HepG2 (cell line): ENCODE measurements at regions not wholly inside any gene's neighbourhood (a gene's known extent, or its start where the extent isn't known, plus 50 kb on each side); places are given as distances from the start of the nearest gene placed in this dataset.

ENCODE experiments used
- ATAC-seq: fragments of 200-7000 bp; cut with Tn5 transposase; 3 replicates; pipeline ENCODE4 v1.9.1; 2020; ENCODE audit warnings: mild to moderate bottlenecking, moderate library complexity
- BruUV-seq: library from RNA; stranded (reverse); fragments of 400-500 nt; replicated peaks from 2 replicates; lab custom pipeline; 2021; lab: Mats Ljungman, UMichigan
- CTCF ChIA-PET: fragments of 300-600 bp; formaldehyde crosslinking; extraction: SDS; loops from one replicate; lab custom pipeline; 2021; ENCODE audit warnings: low total read pairs, inconsistent platforms, low intra/inter-chr PET ratio; lab: Yijun Ruan, JAX
- POLR2A ChIA-PET: fragments of 350-600 bp; sonication (Branson Sonifier 250); formaldehyde crosslinking; loops from one replicate; lab custom pipeline; 2020; ENCODE audit warnings: antibody characterized with exemption, inconsistent platforms; lab: Yijun Ruan, JAX
- DNase-seq: peaks from one replicate; pipeline ENCODE4 v3.0.0-alpha.2; 2015; ENCODE audit warnings: low spot score
- FAIRE-seq: peaks from 3 replicates; lab custom pipeline; 2011; peaks lifted over from hg19 to GRCh38; lab: Jason Lieb, UNC
- H2AFZ ChIP-seq: one replicate; pipeline ENCODE4 v1.6.1; 2011; ENCODE audit warnings: low read length, inconsistent platforms
- H3K27ac ChIP-seq: fragments of 300-600 bp; 3 replicates; pipeline ENCODE4 v1.8.0; 2011; ENCODE audit warnings: mixed run types, mild to moderate bottlenecking, mixed read lengths, low read length, inconsistent platforms; ENCODE audit not compliant: insufficient read depth; ENCODE audit errors: extremely low read length
- H3K27me3 ChIP-seq, 2 experiments: fragments of 200-600 bp in 1 of 2; 2 replicates in 1 of 2; 3 replicates in 1 of 2; pipeline versions ENCODE4 v1.6.0 to v1.8.0; 2011; ENCODE audit warnings: low read length in 2 of 2, mild to moderate bottlenecking in 2 of 2, moderate library complexity in 2 of 2, inconsistent platforms in 1 of 2; ENCODE audit not compliant: insufficient read depth in 2 of 2, control insufficient read depth in 1 of 2
- H3K36me3 ChIP-seq, 2 experiments: fragments of 200-600 bp in 1 of 2; replicated peaks in 1 of 2; 2 replicates in 1 of 2; 3 replicates in 1 of 2; pipeline versions ENCODE4 v1.5.1 to v1.8.0; 2011; ENCODE audit warnings: low read length in 2 of 2, inconsistent platforms in 1 of 2; ENCODE audit not compliant: insufficient read depth in 2 of 2, control insufficient read depth in 1 of 2
- H3K4me1 ChIP-seq: 2 replicates; pipeline ENCODE4 v1.5.1; 2012; ENCODE audit warnings: low read length, inconsistent platforms; ENCODE audit not compliant: insufficient read depth
- H3K4me2 ChIP-seq: 2 replicates; pipeline ENCODE4 v1.6.0; 2011; ENCODE audit warnings: low read depth, low read length, inconsistent platforms
- H3K4me3 ChIP-seq, 3 experiments: fragments of 200-600 bp in 1 of 3; sonication (generic), shearing (Covaris generic) in 1 of 3; replicated peaks in 1 of 3; 2 replicates each; pipeline ENCODE4 v1.5.1; 2011 to 2016; ENCODE audit warnings: low read length in 3 of 3, inconsistent platforms in 2 of 3, low read depth in 2 of 3, mild to moderate bottlenecking in 2 of 3, control low read depth in 1 of 3, mixed read lengths in 1 of 3; ENCODE audit not compliant: insufficient read depth in 1 of 3
- H3K79me2 ChIP-seq: one replicate; pipeline ENCODE4 v1.6.1; 2011; ENCODE audit warnings: low read length, inconsistent platforms; ENCODE audit not compliant: insufficient read depth
- H3K9ac ChIP-seq: 2 replicates; pipeline ENCODE4 v1.6.0; 2011; ENCODE audit warnings: mild to moderate bottlenecking, low read depth, low read length, inconsistent platforms; ENCODE audit not compliant: insufficient read depth
- H3K9me3 ChIP-seq: 2 replicates; pipeline ENCODE4 v1.5.1; 2012; ENCODE audit warnings: mild to moderate bottlenecking, low read length
- H4K20me1 ChIP-seq: 2 replicates; pipeline ENCODE4 v1.6.0; 2011; ENCODE audit warnings: inconsistent platforms, mild to moderate bottlenecking, low read length, moderate library complexity; ENCODE audit not compliant: insufficient read depth
- BCLAF1 ChIP-seq: fragments of 450-650 bp; IDR thresholded peaks from 2 replicates; pipeline ENCODE4 v1.6.1; 2017; ENCODE audit warnings: mild to moderate bottlenecking
- DMAP1 ChIP-seq: IDR thresholded peaks from 2 replicates; pipeline ENCODE4 v1.6.1; 2016
- ELF3 ChIP-seq: IDR thresholded peaks from 2 replicates; pipeline ENCODE4 v1.6.1; 2016; ENCODE audit warnings: missing genetic modification reagents, missing compliant biosample characterization
- MED1 ChIP-seq: sonication (generic); formaldehyde crosslinking; IDR thresholded peaks from 2 replicates; pipeline ENCODE4 v1.4.0; 2020; ENCODE audit warnings: missing genetic modification reagents
- NAIF1 ChIP-seq: sonication (generic); formaldehyde crosslinking; IDR thresholded peaks from 2 replicates; pipeline ENCODE4 v1.5.0; 2020; ENCODE audit warnings: mild to moderate bottlenecking, missing genetic modification reagents, borderline replicate concordance
- NFE2L1 ChIP-seq: sonication (generic); formaldehyde crosslinking; IDR thresholded peaks from 2 replicates; pipeline ENCODE4 v1.4.0; 2020; ENCODE audit warnings: missing genetic modification reagents, mild to moderate bottlenecking, borderline replicate concordance
- NFYB ChIP-seq: sonication (generic); formaldehyde crosslinking; IDR thresholded peaks from 2 replicates; pipeline ENCODE4 v1.4.0; 2020; ENCODE audit warnings: missing genetic modification reagents
- NPAS2 ChIP-seq: sonication (generic); formaldehyde crosslinking; IDR thresholded peaks from 2 replicates; pipeline ENCODE4 v1.8.0; 2022; ENCODE audit warnings: mild to moderate bottlenecking, missing genetic modification reagents, borderline replicate concordance
- NR3C1 ChIP-seq: sonication (generic); formaldehyde crosslinking; IDR thresholded peaks from 2 replicates; pipeline ENCODE4 v1.4.0; 2020; ENCODE audit warnings: missing genetic modification reagents
- RELA ChIP-seq: sonication (generic); formaldehyde crosslinking; IDR thresholded peaks from 2 replicates; pipeline ENCODE4 v1.4.0; 2020; ENCODE audit warnings: missing genetic modification reagents
- RFXAP ChIP-seq: sonication (generic); formaldehyde crosslinking; IDR thresholded peaks from 2 replicates; pipeline ENCODE4 v1.4.0; 2020; ENCODE audit warnings: missing genetic modification reagents, borderline replicate concordance
- SNAPC4 ChIP-seq: sonication (generic); formaldehyde crosslinking; IDR thresholded peaks from 2 replicates; pipeline ENCODE4 v1.4.0; 2020; ENCODE audit warnings: mild to moderate bottlenecking, missing genetic modification reagents
- TARDBP ChIP-seq: sonication (generic); formaldehyde crosslinking; IDR thresholded peaks from 2 replicates; pipeline ENCODE4 v1.8.0; 2022; ENCODE audit warnings: mild to moderate bottlenecking, missing genetic modification reagents
- YY1 ChIP-seq: IDR thresholded peaks from 2 replicates; pipeline ENCODE4 v1.6.1; 2011; ENCODE audit warnings: low read length, low read depth, moderate library complexity, mild to moderate bottlenecking; ENCODE audit not compliant: insufficient read depth, insufficient replicate concordance
- ZBTB43 ChIP-seq: sonication (generic); formaldehyde crosslinking; conservative IDR thresholded peaks from 2 replicates; pipeline ENCODE4 v1.4.0; 2020; ENCODE audit warnings: missing genetic modification reagents
- in situ Hi-C: cut with HindIII; loops from 2 replicates; pipeline ENCODE4 v1.10.0; 2017; ENCODE audit warnings: low pct_unique_long_range_greater_than_20kb; ENCODE audit not compliant: extremely low pct_ligation_motif_present
- intact Hi-C: fragments of 100-400 bp; cut with micrococcal nuclease; formaldehyde crosslinking; loops from one replicate; pipeline ENCODE4 v1.10.0; 2022; ENCODE audit not compliant: unreplicated experiment

- intact Hi-C loops, result no loop called here
- CTCF ChIA-PET, result no interaction called here
- H3K4me3 ChIP-seq, result no peak overlapping the region
These were observed 557.6 kb upstream of the MARCKS start for GRCh38 chr6:113299531-113299930.

More at GRCh38 chr6:113299531-113299930, 557.6 kb upstream of the MARCKS start:
- Histone ChIP-seq H3K36me3 (no peaks in the 10 kb centered on the region), H3K4me2 (no peak overlapping the region), H3K9ac (no peak overlapping the region), H2AFZ (no peak overlapping the region), H3K27me3 (no peaks in the 10 kb centered on the region), H3K79me2 (no peaks in the 10 kb centered on the region), H3K9me3 (no peaks in the 10 kb centered on the region), H4K20me1 (no peaks in the 10 kb centered on the region), H3K4me1 (no peaks in the 10 kb centered on the region), H3K27ac (no peak overlapping the region)
- POLR2A ChIA-PET, result no interaction called here
- no TSS peak for BruUV-seq
- in situ Hi-C loops, result no loop called here
- no peak for ATAC-seq
- TF ChIP-seq NPAS2 (CRISPR knock-in tag) (no peak), DMAP1 (no peak), NR3C1 (CRISPR knock-in tag) (no peak), NFE2L1 (CRISPR knock-in tag) (no peak), ELF3 (CRISPR knock-in tag) (no peak), MED1 (CRISPR knock-in tag) (no peak), SNAPC4 (CRISPR knock-in tag) (no peak), RFXAP (no peak), NAIF1 (CRISPR knock-in tag) (no peak), YY1 (no peak), TARDBP (CRISPR knock-in tag) (no peak), ZBTB43 (CRISPR knock-in tag) (no peak), NFYB (no peak), BCLAF1 (no peak), RELA (CRISPR knock-in tag) (no peak)
- DNase-seq, result no peak
- FAIRE-seq, result no peak
